Liver (tissue), 7 donors: ENCODE measurements at regions not wholly inside any gene's neighbourhood (a gene's known extent, or its start where the extent isn't known, plus 50 kb on each side); places are given as distances from the start of the nearest gene placed in this dataset.

Source experiments
- DNase-seq: peaks from one replicate; pipeline ENCODE4 v3.0.0-alpha.2; 2017; ENCODE audit warnings: low spot score
- H3K27ac ChIP-seq, 2 donors: one replicate each; pipeline ENCODE4 v1.7.0; 2013; ENCODE audit warnings: inconsistent platforms in 2 of 2, low read length in 2 of 2, control low read depth in 1 of 2, low read depth in 1 of 2, mild to moderate bottlenecking in 1 of 2
- H3K27me3 ChIP-seq, 4 donors: one replicate each; pipeline versions ENCODE4 v1.6.1 to v1.7.0; 2013; ENCODE audit warnings: low read length in 3 of 4, inconsistent platforms in 1 of 4, mild to moderate bottlenecking in 1 of 4, moderate library complexity in 1 of 4; ENCODE audit not compliant: control insufficient read depth in 4 of 4, insufficient read depth in 4 of 4
- H3K36me3 ChIP-seq, 4 donors: one replicate each; pipeline versions ENCODE4 v1.6.1 to v1.7.0; 2013; ENCODE audit warnings: low read length in 3 of 4, mild to moderate bottlenecking in 3 of 4, low read depth in 1 of 4, moderate library complexity in 1 of 4; ENCODE audit not compliant: control insufficient read depth in 4 of 4, insufficient read depth in 3 of 4
- H3K4me1 ChIP-seq, 4 donors: one replicate each; pipeline versions ENCODE4 v1.6.1 to v1.7.0; 2013; ENCODE audit warnings: low read length in 3 of 4, mild to moderate bottlenecking in 3 of 4, moderate library complexity in 1 of 4; ENCODE audit not compliant: control insufficient read depth in 4 of 4, insufficient read depth in 4 of 4
- H3K4me3 ChIP-seq, 3 donors: one replicate each; pipeline versions ENCODE4 v1.6.1 to v1.7.0; 2013; ENCODE audit warnings: low read length in 3 of 3, control low read depth in 1 of 3, low read depth in 1 of 3, mild to moderate bottlenecking in 1 of 3
- H3K9ac ChIP-seq, 2 donors: one replicate each; pipeline ENCODE4 v1.7.0; 2013; ENCODE audit warnings: low read length in 2 of 2, mild to moderate bottlenecking in 2 of 2, moderate library complexity in 2 of 2, control low read depth in 1 of 2, low read depth in 1 of 2
- H3K9me3 ChIP-seq, 4 donors: one replicate each; pipeline versions ENCODE4 v1.6.1 to v1.7.0; 2013; ENCODE audit warnings: low read length in 3 of 4; ENCODE audit not compliant: control insufficient read depth in 4 of 4
- EGR1 ChIP-seq, 2 donors: IDR thresholded peaks; 2 replicates each; pipeline ENCODE4 v1.6.1; 2016 to 2018; ENCODE audit warnings: antibody characterized with exemption in 2 of 2, low read depth in 2 of 2
- FOXA2 ChIP-seq: IDR thresholded peaks from 2 replicates; pipeline ENCODE4 v1.6.1; 2016; ENCODE audit warnings: antibody characterized with exemption
- GABPA ChIP-seq, 2 donors: IDR thresholded peaks in 1 of 2; conservative IDR thresholded peaks in 1 of 2; 2 replicates each; pipeline ENCODE4 v1.6.1; 2016; ENCODE audit warnings: antibody characterized with exemption in 2 of 2, mild to moderate bottlenecking in 1 of 2, moderate library complexity in 1 of 2
- HNF4A ChIP-seq, 2 donors: conservative IDR thresholded peaks; 2 replicates each; pipeline ENCODE4 v1.6.1; 2016; ENCODE audit warnings: antibody characterized with exemption in 2 of 2, mild to moderate bottlenecking in 2 of 2
- HNF4G ChIP-seq: IDR thresholded peaks from 2 replicates; pipeline ENCODE4 v1.6.1; 2016; ENCODE audit warnings: antibody characterized with exemption
- JUND ChIP-seq, 2 donors: IDR thresholded peaks; 2 replicates each; pipeline ENCODE4 v1.6.1; 2016; ENCODE audit warnings: antibody characterized with exemption in 2 of 2
- NR2F2 ChIP-seq: IDR thresholded peaks from 2 replicates; pipeline ENCODE4 v1.6.1; 2016; ENCODE audit warnings: antibody characterized with exemption
- RAD21 ChIP-seq, 2 donors: IDR thresholded peaks; 2 replicates each; pipeline ENCODE4 v1.6.1; 2016; ENCODE audit warnings: antibody characterized with exemption in 2 of 2, mild to moderate bottlenecking in 2 of 2
- RXRA ChIP-seq, 2 donors: IDR thresholded peaks; 2 replicates each; pipeline ENCODE4 v1.6.1; 2017 to 2018; ENCODE audit warnings: antibody characterized with exemption in 2 of 2, mild to moderate bottlenecking in 1 of 2
- SP1 ChIP-seq: IDR thresholded peaks from 2 replicates; pipeline ENCODE4 v1.6.1; 2018; ENCODE audit warnings: antibody characterized with exemption, mild to moderate bottlenecking
- TAF1 ChIP-seq: conservative IDR thresholded peaks from 2 replicates; pipeline ENCODE4 v1.6.1; 2016; ENCODE audit warnings: antibody characterized with exemption, mild to moderate bottlenecking
- YY1 ChIP-seq: IDR thresholded peaks from 2 replicates; pipeline ENCODE4 v1.6.1; 2016; ENCODE audit warnings: antibody characterized with exemption, mild to moderate bottlenecking
- WGBS: extraction: QIAGEN DNeasy Blood & Tissue Kit; methylation state at CpG from one replicate; pipeline ENCODE4 v1.1.7; 2013; 5-methylcytosine and 5-hydroxymethylcytosine counted together
- TF ChIP-seq, protein P1 (sequence below): IDR thresholded peaks from 2 replicates; pipeline ENCODE4 v1.6.1; 2016; ENCODE audit warnings: antibody characterized with exemption
- TF ChIP-seq, protein P2 (sequence below): IDR thresholded peaks from 2 replicates; pipeline ENCODE4 v1.6.1; 2016; ENCODE audit warnings: antibody characterized with exemption
- TF ChIP-seq, protein P3 (sequence below): IDR thresholded peaks from 2 replicates; pipeline ENCODE4 v1.6.1; 2016; ENCODE audit warnings: antibody characterized with exemption, mild to moderate bottlenecking
- TF ChIP-seq, protein P4 (sequence below): IDR thresholded peaks from 2 replicates; pipeline ENCODE4 v1.6.1; 2016; ENCODE audit warnings: antibody characterized with exemption
- donor health status: healthy.
- donor health status: healthy.
- donor health status: healthy.
- donor health status: healthy.

DNA sequence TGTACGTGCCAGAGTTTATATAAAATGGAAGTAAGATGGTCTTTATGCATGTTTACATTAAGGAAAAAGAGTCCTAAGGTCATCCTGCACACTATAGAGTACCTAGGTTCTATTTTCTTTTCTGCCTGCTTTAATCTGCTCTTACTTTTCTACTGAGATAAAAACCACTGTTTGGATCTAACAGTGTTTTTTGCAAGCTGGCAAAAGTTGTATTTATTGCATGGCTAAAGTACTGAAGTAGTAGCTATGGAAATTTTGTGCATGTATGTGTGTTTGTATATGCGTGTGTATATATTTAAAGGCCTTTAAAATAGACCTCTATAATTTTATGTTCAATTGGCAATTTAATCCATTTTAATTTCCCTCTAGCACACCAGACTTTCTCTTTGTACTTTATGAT lies 98.3 kb upstream of the CPSF6 start:
- H3K36me3 ChIP-seq: no peaks in the 10 kb centered on the region
- TF ChIP-seq, protein P1, sequence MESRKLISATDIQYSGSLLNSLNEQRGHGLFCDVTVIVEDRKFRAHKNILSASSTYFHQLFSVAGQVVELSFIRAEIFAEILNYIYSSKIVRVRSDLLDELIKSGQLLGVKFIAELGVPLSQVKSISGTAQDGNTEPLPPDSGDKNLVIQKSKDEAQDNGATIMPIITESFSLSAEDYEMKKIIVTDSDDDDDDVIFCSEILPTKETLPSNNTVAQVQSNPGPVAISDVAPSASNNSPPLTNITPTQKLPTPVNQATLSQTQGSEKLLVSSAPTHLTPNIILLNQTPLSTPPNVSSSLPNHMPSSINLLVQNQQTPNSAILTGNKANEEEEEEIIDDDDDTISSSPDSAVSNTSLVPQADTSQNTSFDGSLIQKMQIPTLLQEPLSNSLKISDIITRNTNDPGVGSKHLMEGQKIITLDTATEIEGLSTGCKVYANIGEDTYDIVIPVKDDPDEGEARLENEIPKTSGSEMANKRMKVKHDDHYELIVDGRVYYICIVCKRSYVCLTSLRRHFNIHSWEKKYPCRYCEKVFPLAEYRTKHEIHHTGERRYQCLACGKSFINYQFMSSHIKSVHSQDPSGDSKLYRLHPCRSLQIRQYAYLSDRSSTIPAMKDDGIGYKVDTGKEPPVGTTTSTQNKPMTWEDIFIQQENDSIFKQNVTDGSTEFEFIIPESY: no peak
- TF ChIP-seq FOXA2 (no peak), RXRA (IDR thresholded peaks at IDR 0.05) (no peak), HNF4A (conservative IDR thresholded peaks at IDR 0.05) (no peak)
- WGBS: 63% methylated on average over 2 of the region's 2 CpGs
- no peaks in the 10 kb centered on the region for H3K4me1 ChIP-seq
- peaks cover 3 to 5% (median 3%) of the 10 kb centered on the region in 4 donors for H3K9me3 ChIP-seq
- H3K27ac ChIP-seq: no peak overlapping the region
- H3K9ac ChIP-seq: no peak overlapping the region
- no peak for DNase-seq
- no peaks in the 10 kb centered on the region for H3K27me3 ChIP-seq
- H3K4me3 ChIP-seq: no peak overlapping the region

DNA sequence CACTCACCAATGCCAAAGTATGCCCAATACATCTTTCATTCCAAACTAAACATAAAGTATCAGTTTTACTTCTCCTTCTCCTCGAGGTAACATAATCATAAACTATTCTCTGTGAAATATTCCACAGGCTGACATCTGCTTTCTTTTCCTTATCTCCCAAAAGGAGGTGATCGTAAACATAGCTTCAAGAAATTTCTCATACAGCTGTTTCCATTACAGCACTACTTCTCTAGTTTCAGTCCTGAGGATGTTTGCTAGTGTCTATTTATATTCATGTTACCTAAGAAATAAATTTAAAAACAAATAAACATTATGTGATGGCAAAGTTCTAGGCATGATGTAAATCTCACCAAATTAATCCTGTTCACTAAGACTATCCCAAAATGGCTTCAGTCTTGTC lies 90.1 kb upstream of the CPSF6 start:
- WGBS: 75% methylated on average over 2 of the region's 2 CpGs
- Histone ChIP-seq H3K9me3 (no peaks in the 10 kb centered on the region), H3K36me3 (no peaks in the 10 kb centered on the region), H3K27ac (no peak overlapping the region), H3K27me3 (no peaks in the 10 kb centered on the region), H3K4me1 (peaks cover 0 to 15% (median 10%) of the 10 kb centered on the region in 4 donors), H3K9ac (no peak overlapping the region), H3K4me3 (no peak overlapping the region)
- no peak for DNase-seq
- no peak for TF ChIP-seq YY1
- TF ChIP-seq NR2F2: no peak
- no peak for TF ChIP-seq JUND (IDR thresholded peaks at IDR 0.05)
- TF ChIP-seq RAD21 (IDR thresholded peaks at IDR 0.05): no peak
- no peak for TF ChIP-seq SP1
- TF ChIP-seq, protein P2, sequence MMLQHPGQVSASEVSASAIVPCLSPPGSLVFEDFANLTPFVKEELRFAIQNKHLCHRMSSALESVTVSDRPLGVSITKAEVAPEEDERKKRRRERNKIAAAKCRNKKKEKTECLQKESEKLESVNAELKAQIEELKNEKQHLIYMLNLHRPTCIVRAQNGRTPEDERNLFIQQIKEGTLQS: no peak
- TF ChIP-seq FOXA2: no peak
- TF ChIP-seq, protein P3, sequence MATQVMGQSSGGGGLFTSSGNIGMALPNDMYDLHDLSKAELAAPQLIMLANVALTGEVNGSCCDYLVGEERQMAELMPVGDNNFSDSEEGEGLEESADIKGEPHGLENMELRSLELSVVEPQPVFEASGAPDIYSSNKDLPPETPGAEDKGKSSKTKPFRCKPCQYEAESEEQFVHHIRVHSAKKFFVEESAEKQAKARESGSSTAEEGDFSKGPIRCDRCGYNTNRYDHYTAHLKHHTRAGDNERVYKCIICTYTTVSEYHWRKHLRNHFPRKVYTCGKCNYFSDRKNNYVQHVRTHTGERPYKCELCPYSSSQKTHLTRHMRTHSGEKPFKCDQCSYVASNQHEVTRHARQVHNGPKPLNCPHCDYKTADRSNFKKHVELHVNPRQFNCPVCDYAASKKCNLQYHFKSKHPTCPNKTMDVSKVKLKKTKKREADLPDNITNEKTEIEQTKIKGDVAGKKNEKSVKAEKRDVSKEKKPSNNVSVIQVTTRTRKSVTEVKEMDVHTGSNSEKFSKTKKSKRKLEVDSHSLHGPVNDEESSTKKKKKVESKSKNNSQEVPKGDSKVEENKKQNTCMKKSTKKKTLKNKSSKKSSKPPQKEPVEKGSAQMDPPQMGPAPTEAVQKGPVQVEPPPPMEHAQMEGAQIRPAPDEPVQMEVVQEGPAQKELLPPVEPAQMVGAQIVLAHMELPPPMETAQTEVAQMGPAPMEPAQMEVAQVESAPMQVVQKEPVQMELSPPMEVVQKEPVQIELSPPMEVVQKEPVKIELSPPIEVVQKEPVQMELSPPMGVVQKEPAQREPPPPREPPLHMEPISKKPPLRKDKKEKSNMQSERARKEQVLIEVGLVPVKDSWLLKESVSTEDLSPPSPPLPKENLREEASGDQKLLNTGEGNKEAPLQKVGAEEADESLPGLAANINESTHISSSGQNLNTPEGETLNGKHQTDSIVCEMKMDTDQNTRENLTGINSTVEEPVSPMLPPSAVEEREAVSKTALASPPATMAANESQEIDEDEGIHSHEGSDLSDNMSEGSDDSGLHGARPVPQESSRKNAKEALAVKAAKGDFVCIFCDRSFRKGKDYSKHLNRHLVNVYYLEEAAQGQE: no peak
- TF ChIP-seq, protein P1: no peak
- TF ChIP-seq TAF1: no peak
- TF ChIP-seq EGR1 (IDR thresholded peaks at IDR 0.05; ENCODE audit: low read depth in 2 of 2): no peak
- TF ChIP-seq, protein P4, sequence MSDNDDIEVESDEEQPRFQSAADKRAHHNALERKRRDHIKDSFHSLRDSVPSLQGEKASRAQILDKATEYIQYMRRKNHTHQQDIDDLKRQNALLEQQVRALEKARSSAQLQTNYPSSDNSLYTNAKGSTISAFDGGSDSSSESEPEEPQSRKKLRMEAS: no peak
- TF ChIP-seq GABPA (IDR thresholded peaks at IDR 0.05 in 1 of 2, conservative IDR thresholded peaks at IDR 0.05 in 1 of 2): no peak
- no peak for TF ChIP-seq HNF4A (conservative IDR thresholded peaks at IDR 0.05)
- TF ChIP-seq RXRA (IDR thresholded peaks at IDR 0.05): no peak
- TF ChIP-seq HNF4G: no peak
